ENCODE measurements at regions not wholly inside any gene's neighbourhood (a gene's known extent, or its start where the extent isn't known, plus 50 kb on each side); places are given as distances from the start of the nearest gene placed in this dataset.

GRCh38 chr1:234983564-234984238, 144.9 kb downstream of the TOMM20 start:
- CTCF ChIA-PET, result no interaction called here
- DNase-seq, result no peak

GRCh38 chr1:234981758-234982157, 146.9 kb downstream of the TOMM20 start:
- H3K4me3 Mint-ChIP-seq, result no peak overlapping the region
- CTCF ChIA-PET, result no interaction called here
- no peak overlapping the region for H3K27ac ChIP-seq (ENCODE audit: low read depth, low read length)

More at GRCh38 chr1:234983564-234984238, 144.9 kb downstream of the TOMM20 start:
- Histone ChIP-seq H3K9me3 (ENCODE audit: low read length) (no peaks in the 10 kb centered on the region), H3K27me3 (ENCODE audit: insufficient read depth, low read length, poor library complexity, severe bottlenecking) (no peaks in the 10 kb centered on the region), H3K36me3 (ENCODE audit: insufficient read depth, low read length) (no peaks in the 10 kb centered on the region), H3K27ac (ENCODE audit: low read depth, low read length) (peak overlapping the region; percentile 28), H3K4me1 (ENCODE audit: insufficient read depth, low read length) (peaks cover 36% of the 10 kb centered on the region), H3K4me3 (ENCODE audit: low read length) (no peak overlapping the region)
- Mint-ChIP-seq H3K4me3 (no peak overlapping the region), H3K27ac (peak overlapping the region in 1 of 8 donors; percentile 42), H3K27me3 (no peaks in the 10 kb centered on the region), H3K36me3 (no peaks in the 10 kb centered on the region), H3K9me3 (no peaks in the 10 kb centered on the region), H3K4me1 (peaks cover 43 to 66% (median 64%) of the 10 kb centered on the region in 3 donors)
- POLR2A ChIA-PET, result interaction anchor here (1.0 kb wide), 1 partner anchor 260 kb away, joined by 3 read pairs; no protein-coding TSS in a partner anchor

GRCh38 chr1:234980645-234981396, 147.8 kb downstream of the TOMM20 start:
- H3K36me3 ChIP-seq (ENCODE audit: insufficient read depth, low read length), result no peaks in the 10 kb centered on the region
- no peaks in the 10 kb centered on the region for H3K9me3 ChIP-seq (ENCODE audit: low read length)
- H3K4me3 Mint-ChIP-seq, result peak overlapping the region in 5 of 7 donors; percentile 43 to 88 (median 68)
- H3K27me3 ChIP-seq (ENCODE audit: insufficient read depth, low read length, poor library complexity, severe bottlenecking), result no peaks in the 10 kb centered on the region
- no peaks in the 10 kb centered on the region for H3K36me3 Mint-ChIP-seq
- ChIA-PET POLR2A (interaction anchor here (1.0 to 3.2 kb wide), 2 partner anchors 31 to 54 kb away, joined by 7 to 14 read pairs; no protein-coding TSS in a partner anchor), CTCF (interaction anchor here (0.9 to 3.1 kb wide), 4 partner anchors 11 to 55 kb away, joined by 3 to 12 read pairs (median 3); no protein-coding TSS in a partner anchor)
- H3K27ac ChIP-seq (ENCODE audit: low read depth, low read length), result peak overlapping the region; percentile 49
- peaks cover 40 to 62% (median 62%) of the 10 kb centered on the region in 3 donors for H3K4me1 Mint-ChIP-seq
- no peaks in the 10 kb centered on the region for H3K9me3 Mint-ChIP-seq
- no peaks in the 10 kb centered on the region for H3K27me3 Mint-ChIP-seq
- H3K4me1 ChIP-seq (ENCODE audit: insufficient read depth, low read length), result peaks cover 38% of the 10 kb centered on the region
- peak overlapping the region; percentile 78 to 97 (median 90) for H3K27ac Mint-ChIP-seq
- no peak overlapping the region for H3K4me3 ChIP-seq (ENCODE audit: low read length)
- DNase-seq, result peak in 4 of 5 donors; percentile 26 to 74 (median 40)

More at GRCh38 chr1:234981758-234982157, 146.9 kb downstream of the TOMM20 start:
- no peak for DNase-seq
- Histone ChIP-seq H3K9me3 (ENCODE audit: low read length) (no peaks in the 10 kb centered on the region), H3K27me3 (ENCODE audit: insufficient read depth, low read length, poor library complexity, severe bottlenecking) (no peaks in the 10 kb centered on the region), H3K4me1 (ENCODE audit: insufficient read depth, low read length) (peaks cover 42% of the 10 kb centered on the region), H3K36me3 (ENCODE audit: insufficient read depth, low read length) (no peaks in the 10 kb centered on the region), H3K4me3 (ENCODE audit: low read length) (no peak overlapping the region)
- POLR2A ChIA-PET, result no interaction called here
- H3K4me1 Mint-ChIP-seq, result peaks cover 43 to 67% (median 65%) of the 10 kb centered on the region in 3 donors
- H3K27ac Mint-ChIP-seq, result peak overlapping the region in 1 of 8 donors; percentile 83
- no peaks in the 10 kb centered on the region for H3K36me3 Mint-ChIP-seq
- H3K9me3 Mint-ChIP-seq, result no peaks in the 10 kb centered on the region
- no peaks in the 10 kb centered on the region for H3K27me3 Mint-ChIP-seq

- no peaks in the 10 kb centered on the region for H3K27me3 ChIP-seq (ENCODE audit: insufficient read depth, low read length, poor library complexity, severe bottlenecking)
- H3K36me3 Mint-ChIP-seq, result no peaks in the 10 kb centered on the region
- no peaks in the 10 kb centered on the region for H3K9me3 ChIP-seq (ENCODE audit: low read length)
- H3K9me3 Mint-ChIP-seq, result no peaks in the 10 kb centered on the region
- ChIA-PET POLR2A (interaction anchor here (1.0 to 3.2 kb wide), 2 partner anchors 31 to 53 kb away, joined by 7 to 14 read pairs; no protein-coding TSS in a partner anchor), CTCF (interaction anchor here (0.9 to 3.1 kb wide), 5 partner anchors 9 to 55 kb away, joined by 3 to 12 read pairs (median 3); no protein-coding TSS in a partner anchor)
- no peaks in the 10 kb centered on the region for H3K36me3 ChIP-seq (ENCODE audit: insufficient read depth, low read length)
- peak overlapping the region in 5 of 7 donors; percentile 43 to 88 (median 68) for H3K4me3 Mint-ChIP-seq
- no peaks in the 10 kb centered on the region for H3K27me3 Mint-ChIP-seq
- H3K4me1 Mint-ChIP-seq, result peaks cover 40 to 67% (median 62%) of the 10 kb centered on the region in 3 donors
- no peak overlapping the region for H3K27ac ChIP-seq (ENCODE audit: low read depth, low read length)
- peak overlapping the region in 7 of 8 donors; percentile 78 to 97 (median 90) for H3K27ac Mint-ChIP-seq
- no peak for DNase-seq
- no peak overlapping the region for H3K4me3 ChIP-seq (ENCODE audit: low read length)
- peaks cover 38% of the 10 kb centered on the region for H3K4me1 ChIP-seq (ENCODE audit: insufficient read depth, low read length)
Observed at GRCh38 chr1:234980291-234980644, 148.4 kb downstream of the TOMM20 start.

GRCh38 chr1:234979296-234980279, 149.0 kb downstream of the TOMM20 start:
- POLR2A ChIA-PET, result interaction anchor here (1.0 to 3.2 kb wide), 5 partner anchors 17 to 379 kb away, joined by 3 to 14 read pairs (median 5); partner anchors contain the start of gene IRF2BP2
- peak overlapping the region; percentile 40 for H3K27ac ChIP-seq (ENCODE audit: low read depth, low read length)

GRCh38 chr1:234978397-234979295, 150.0 kb downstream of the TOMM20 start:
- Mint-ChIP-seq H3K9me3 (no peaks in the 10 kb centered on the region), H3K4me1 (peaks cover 38 to 62% (median 52%) of the 10 kb centered on the region in 3 donors), H3K27me3 (no peaks in the 10 kb centered on the region), H3K4me3 (peak overlapping the region; percentile 35 to 88 (median 75)), H3K36me3 (no peaks in the 10 kb centered on the region), H3K27ac (peak overlapping the region; percentile 89 to 99 (median 94))
- peak overlapping the region; percentile 57 for H3K27ac ChIP-seq (ENCODE audit: low read depth, low read length)
- POLR2A ChIA-PET, result interaction anchor here (1.1 to 3.2 kb wide), 4 partner anchors 16 to 378 kb away, joined by 3 to 14 read pairs (median 4); partner anchors contain the start of gene IRF2BP2
- H3K4me1 ChIP-seq (ENCODE audit: insufficient read depth, low read length), result peaks cover 38% of the 10 kb centered on the region
- H3K9me3 ChIP-seq (ENCODE audit: low read length), result no peaks in the 10 kb centered on the region
- CTCF ChIA-PET, result interaction anchor here (0.9 to 3.1 kb wide), 6 partner anchors 9 to 381 kb away, joined by 3 to 12 read pairs (median 5); no protein-coding TSS in a partner anchor
- peak overlapping the region; percentile 36 for H3K4me3 ChIP-seq (ENCODE audit: low read length)
- H3K36me3 ChIP-seq (ENCODE audit: insufficient read depth, low read length), result no peaks in the 10 kb centered on the region
- DNase-seq, result peak in 3 of 5 donors; percentile 22 to 72 (median 52)
- no peaks in the 10 kb centered on the region for H3K27me3 ChIP-seq (ENCODE audit: insufficient read depth, low read length, poor library complexity, severe bottlenecking)

More at GRCh38 chr1:234979296-234980279, 149.0 kb downstream of the TOMM20 start:
- H3K27me3 ChIP-seq (ENCODE audit: insufficient read depth, low read length, poor library complexity, severe bottlenecking), result no peaks in the 10 kb centered on the region
- DNase-seq, result no peak
- no peaks in the 10 kb centered on the region for H3K9me3 ChIP-seq (ENCODE audit: low read length)
- no peaks in the 10 kb centered on the region for H3K27me3 Mint-ChIP-seq
- H3K27ac Mint-ChIP-seq, result peak overlapping the region; percentile 89 to 99 (median 94)
- peaks cover 40 to 72% (median 61%) of the 10 kb centered on the region in 3 donors for H3K4me1 Mint-ChIP-seq
- no peaks in the 10 kb centered on the region for H3K36me3 ChIP-seq (ENCODE audit: insufficient read depth, low read length)
- H3K4me3 ChIP-seq (ENCODE audit: low read length), result peak overlapping the region; percentile 36
- peaks cover 38% of the 10 kb centered on the region for H3K4me1 ChIP-seq (ENCODE audit: insufficient read depth, low read length)
- no peaks in the 10 kb centered on the region for H3K36me3 Mint-ChIP-seq
- H3K4me3 Mint-ChIP-seq, result peak overlapping the region; percentile 37 to 88 (median 75)
- CTCF ChIA-PET, result interaction anchor here (1.0 to 3.1 kb wide), 8 partner anchors 10 to 382 kb away, joined by 3 to 12 read pairs (median 4); no protein-coding TSS in a partner anchor
- H3K9me3 Mint-ChIP-seq, result no peaks in the 10 kb centered on the region

Data from CD8-positive, alpha-beta memory T cell (primary cell).